Right cardiac atrium (tissue), 5 donors: ENCODE measurements at regions not wholly inside any gene's neighbourhood (a gene's known extent, or its start where the extent isn't known, plus 50 kb on each side); places are given as distances from the start of the nearest gene placed in this dataset.
A peak's percentile ranks its signal among the peaks of the same experiment; 100 is the strongest.

Experiments used
- ATAC-seq, 2 donors: fragments of 200-7000 bp; cut with Tn5 transposase; one replicate each; pipeline versions ENCODE4 v1.8.0 to v1.9.1; 2020; ENCODE audit warnings: moderate library complexity in 2 of 2, mild to moderate bottlenecking in 1 of 2
- DNase-seq, 3 donors: peaks; one replicate each; pipeline ENCODE4 v3.0.0-alpha.2; 2020
- H3K27ac ChIP-seq: one replicate; pipeline ENCODE4 v1.5.1; 2013; ENCODE audit warnings: mild to moderate bottlenecking, low read length, control low read depth, moderate library complexity
- H3K27me3 ChIP-seq: one replicate; pipeline ENCODE4 v1.6.1; 2013; ENCODE audit not compliant: control insufficient read depth, insufficient read depth
- H3K4me1 ChIP-seq: one replicate; pipeline ENCODE4 v1.6.1; 2013; ENCODE audit warnings: low read length; ENCODE audit not compliant: control insufficient read depth, insufficient read depth
- H3K4me3 ChIP-seq: one replicate; pipeline ENCODE4 v1.5.1; 2013; ENCODE audit warnings: low read length, control low read depth
- H3K9me3 ChIP-seq: one replicate; pipeline ENCODE4 v1.6.1; 2013; ENCODE audit warnings: low read length; ENCODE audit not compliant: control insufficient read depth
- WGBS: extraction: QIAGEN DNeasy Blood & Tissue Kit; methylation state at CpG from one replicate; pipeline ENCODE4 v1.1.7; 2013; 5-methylcytosine and 5-hydroxymethylcytosine counted together
- intact Hi-C, 4 donors: fragments of 100-400 bp; cut with DNase I; formaldehyde crosslinking; loops; one replicate each; pipeline versions ENCODE4 v1.11.0 to v1.14.0; 2022 to 2023
- donor health status: healthy with polysubstance abuse.
- donor health status: DM: no; HTN: yes; CAD: no.
- donor health status: DM: no; HTN: no; CAD: no.
- donor health status: DM: no; HTN: yes; CAD: no; lungs with severe emphysema.
- donor health status: DM: yes; HTN: yes; CAD: no.

- intact Hi-C loops = no loop called here
- no peak for ATAC-seq
- no peaks in the 10 kb centered on the region for H3K9me3 ChIP-seq
- no peaks in the 10 kb centered on the region for H3K27me3 ChIP-seq
- no peaks in the 10 kb centered on the region for H3K4me1 ChIP-seq
- H3K27ac ChIP-seq = no peak overlapping the region
- no peak for DNase-seq
- H3K4me3 ChIP-seq = no peak overlapping the region
These were observed 536.1 kb downstream of the PYDC2 start for GRCh38 chr3:191997093-191997492.

DNA sequence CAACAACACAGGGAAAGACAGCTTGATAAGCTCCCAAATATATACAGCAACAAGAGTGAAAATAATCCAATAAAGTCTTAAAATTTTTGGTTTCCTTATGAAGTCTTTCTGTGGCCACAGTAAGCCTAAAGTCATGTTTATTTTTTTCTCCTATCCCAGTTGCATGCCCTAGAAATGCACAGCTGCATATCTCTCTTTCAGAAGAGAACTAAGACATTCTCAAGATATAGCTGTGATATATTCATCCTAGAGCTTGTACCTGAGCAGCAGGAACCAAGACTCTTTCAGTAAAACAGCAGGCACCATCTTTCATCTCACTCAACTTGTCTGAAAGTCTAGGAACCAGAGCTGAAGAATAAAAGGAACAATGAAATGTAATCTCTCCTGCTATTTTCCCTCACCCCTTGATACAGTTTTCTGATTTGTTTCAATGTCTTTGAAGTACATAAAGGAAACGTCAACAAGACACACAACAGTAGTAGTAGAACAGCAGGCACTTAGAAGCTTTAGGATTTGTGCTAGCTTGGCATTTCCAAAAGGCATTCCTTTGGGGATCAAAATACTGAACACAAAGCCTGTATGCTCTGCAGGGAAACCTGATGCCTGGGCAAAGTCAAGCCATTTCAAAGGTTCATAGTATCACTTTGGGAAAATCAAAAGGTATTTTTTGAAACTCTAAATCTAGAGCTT lies 536.8 kb downstream of the PYDC2 start:
- WGBS = 36% methylated on average over 1 of the region's 1 CpG
- no peak for DNase-seq
- no peak overlapping the region for H3K4me3 ChIP-seq
- no peak overlapping the region for H3K27ac ChIP-seq
- H3K9me3 ChIP-seq = no peaks in the 10 kb centered on the region
- no peaks in the 10 kb centered on the region for H3K4me1 ChIP-seq
- intact Hi-C loops = no loop called here
- no peaks in the 10 kb centered on the region for H3K27me3 ChIP-seq
- no peak for ATAC-seq

DNA sequence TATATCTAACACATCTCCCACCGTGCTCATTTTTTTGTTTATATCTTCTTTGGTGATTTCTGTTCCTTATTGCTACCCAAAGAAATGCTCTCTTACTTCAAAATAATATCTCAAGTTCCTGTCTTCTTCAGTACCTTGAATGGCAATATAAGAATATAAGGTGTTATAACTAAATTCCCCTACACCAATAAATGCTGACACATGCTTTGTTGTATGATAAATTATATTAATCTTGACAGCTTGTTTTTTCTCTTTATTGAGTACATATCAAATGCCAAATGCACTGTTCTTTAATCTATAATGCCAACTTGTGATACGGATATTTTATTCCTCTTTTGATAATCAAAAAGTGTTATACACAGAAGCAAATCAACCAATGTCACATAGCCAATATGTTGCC lies 540.3 kb downstream of the PYDC2 start:
- Histone ChIP-seq H3K4me1 (no peaks in the 10 kb centered on the region), H3K27me3 (no peaks in the 10 kb centered on the region), H3K4me3 (no peak overlapping the region), H3K27ac (no peak overlapping the region), H3K9me3 (no peaks in the 10 kb centered on the region)
- ATAC-seq = no peak
- 42% methylated on average over 2 of the region's 2 CpGs for WGBS
- intact Hi-C loops = no loop called here
- DNase-seq = no peak

DNA sequence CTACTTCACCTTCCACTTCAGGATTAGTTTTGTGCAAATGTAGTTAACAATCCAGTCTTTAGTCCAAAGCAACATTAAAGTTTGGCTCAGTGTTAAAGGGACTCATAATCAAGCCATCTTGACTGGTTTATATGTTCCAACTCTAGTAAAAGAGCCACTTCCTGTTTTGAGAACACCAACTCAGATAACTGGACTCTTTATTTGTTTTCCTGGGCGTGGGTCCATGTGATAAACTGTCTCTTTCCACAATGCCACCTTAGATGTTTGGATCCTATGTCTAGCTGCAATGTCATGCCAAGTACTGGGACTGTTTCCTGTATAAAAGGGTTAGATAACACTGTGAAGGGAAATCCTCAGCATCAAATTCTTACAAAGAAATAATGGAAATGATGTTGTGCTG lies 545.0 kb downstream of the PYDC2 start:
- Histone ChIP-seq H3K4me1 (no peaks in the 10 kb centered on the region), H3K27me3 (no peaks in the 10 kb centered on the region), H3K4me3 (no peak overlapping the region), H3K27ac (no peak overlapping the region), H3K9me3 (no peaks in the 10 kb centered on the region)
- no peak for DNase-seq
- peak in 1 of 2 donors; percentile 69 for ATAC-seq
- 16% methylated on average over 1 of the region's 1 CpG for WGBS
- intact Hi-C loops = no loop called here

DNA sequence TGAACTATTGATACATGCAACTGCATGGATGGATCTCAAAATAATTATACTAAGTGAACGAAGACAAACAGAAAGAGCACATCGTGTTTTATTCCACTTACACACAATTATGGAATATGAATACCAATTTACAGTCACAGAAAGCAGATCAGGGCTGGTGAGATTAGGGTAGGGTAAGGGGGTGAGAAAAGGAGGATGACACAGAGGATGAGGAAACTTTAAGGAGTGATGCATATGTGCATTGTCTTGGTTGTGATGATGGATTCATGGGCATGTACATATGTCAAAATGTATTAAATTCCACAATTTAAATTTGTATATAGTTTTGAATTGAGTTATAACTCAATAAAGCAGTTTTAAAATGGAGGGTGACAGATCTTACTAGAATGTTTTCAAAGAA lies 548.9 kb downstream of the PYDC2 start:
- 86% methylated on average over 2 of the region's 2 CpGs for WGBS
- DNase-seq (no peak), ATAC-seq (no peak)
- no peaks in the 10 kb centered on the region for H3K9me3 ChIP-seq
- H3K4me1 ChIP-seq = no peaks in the 10 kb centered on the region
- no peak overlapping the region for H3K27ac ChIP-seq
- H3K27me3 ChIP-seq = no peaks in the 10 kb centered on the region
- H3K4me3 ChIP-seq = no peak overlapping the region
- intact Hi-C loops = no loop called here

- H3K4me1 ChIP-seq = no peaks in the 10 kb centered on the region
- no peak for ATAC-seq
- intact Hi-C loops = no loop called here
- 46% methylated on average over 2 of the region's 2 CpGs for WGBS
- no peak overlapping the region for H3K27ac ChIP-seq
- H3K4me3 ChIP-seq = no peak overlapping the region
- DNase-seq = no peak
- H3K27me3 ChIP-seq = no peaks in the 10 kb centered on the region
- H3K9me3 ChIP-seq = no peaks in the 10 kb centered on the region
These were observed 549.5 kb downstream of the PYDC2 start for GRCh38 chr3:192010490-192010889.

DNA sequence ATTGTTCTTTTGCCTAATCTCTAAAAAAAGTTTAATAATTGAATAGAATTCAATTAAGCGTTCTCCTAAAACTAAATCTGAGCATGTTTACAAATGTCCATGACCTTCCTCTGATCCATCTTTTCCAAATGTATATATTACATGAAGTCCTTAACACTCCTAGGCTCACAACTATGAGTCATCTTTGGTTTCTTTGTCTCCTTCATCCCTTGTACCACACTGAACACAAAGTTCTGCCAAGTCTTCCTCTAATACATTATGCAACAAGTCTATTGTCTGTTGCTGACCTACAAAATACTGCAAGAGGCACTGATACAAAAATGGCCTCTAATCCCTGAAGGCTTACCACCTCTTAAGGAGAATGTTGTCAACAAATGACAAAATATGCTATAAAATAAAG lies 550.2 kb downstream of the PYDC2 start:
- ATAC-seq = no peak
- no peak overlapping the region for H3K4me3 ChIP-seq

DNA sequence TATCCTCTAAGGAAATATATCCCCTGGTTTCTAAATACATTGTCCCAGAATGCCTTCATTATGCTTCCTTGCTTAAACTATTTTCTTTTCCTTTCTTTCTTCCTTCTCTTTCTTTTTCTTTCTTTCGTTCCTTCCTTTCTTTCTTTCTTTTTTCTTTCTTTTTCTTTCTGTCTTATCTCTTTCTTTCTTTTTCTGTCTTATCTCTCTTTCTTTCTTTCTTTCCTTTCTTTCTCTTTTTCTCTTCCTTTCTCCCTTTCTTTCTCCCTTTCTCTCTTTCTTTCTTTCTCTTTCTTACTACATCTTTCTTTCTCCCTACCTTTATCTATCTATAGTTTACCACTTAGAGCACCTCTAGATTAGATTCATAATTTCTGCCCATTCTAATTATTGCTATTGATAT lies 552.1 kb downstream of the PYDC2 start:
- H3K4me1 ChIP-seq = no peaks in the 10 kb centered on the region
- H3K9me3 ChIP-seq = no peaks in the 10 kb centered on the region
- no peak for ATAC-seq
- no peak overlapping the region for H3K4me3 ChIP-seq
- intact Hi-C loops = no loop called here
- DNase-seq = no peak
- H3K27ac ChIP-seq = no peak overlapping the region
- H3K27me3 ChIP-seq = no peaks in the 10 kb centered on the region
- 78% methylated on average over 1 of the region's 1 CpG for WGBS

More for the DNA sequence above, 550.2 kb downstream of the PYDC2 start:
- 87% methylated on average over 1 of the region's 1 CpG for WGBS
- Histone ChIP-seq H3K9me3 (no peaks in the 10 kb centered on the region), H3K27ac (no peak overlapping the region), H3K4me1 (no peaks in the 10 kb centered on the region), H3K27me3 (no peaks in the 10 kb centered on the region)
- intact Hi-C loops = no loop called here
- DNase-seq = no peak

- Histone ChIP-seq H3K27ac (no peak overlapping the region), H3K4me1 (no peaks in the 10 kb centered on the region), H3K9me3 (no peaks in the 10 kb centered on the region), H3K27me3 (no peaks in the 10 kb centered on the region), H3K4me3 (no peak overlapping the region)
- intact Hi-C loops = no loop called here
- no peak for DNase-seq
- 58% methylated on average over 2 of the region's 2 CpGs for WGBS
- no peak for ATAC-seq
These were observed 561.4 kb downstream of the PYDC2 start for GRCh38 chr3:192022412-192022811.

- intact Hi-C loops = no loop called here
- WGBS = 71% methylated on average over 1 of the region's 1 CpG
- ATAC-seq = no peak
- Histone ChIP-seq H3K27me3 (no peaks in the 10 kb centered on the region), H3K27ac (no peak overlapping the region), H3K9me3 (no peaks in the 10 kb centered on the region), H3K4me3 (no peak overlapping the region), H3K4me1 (no peaks in the 10 kb centered on the region)
- DNase-seq = no peak
These were observed 563.8 kb downstream of the PYDC2 start for GRCh38 chr3:192024751-192025150.

- Histone ChIP-seq H3K9me3 (no peaks in the 10 kb centered on the region), H3K27ac (no peak overlapping the region), H3K4me1 (no peaks in the 10 kb centered on the region), H3K27me3 (no peaks in the 10 kb centered on the region), H3K4me3 (no peak overlapping the region)
- 91% methylated on average over 2 of the region's 2 CpGs for WGBS
- intact Hi-C loops = no loop called here
- DNase-seq = no peak
- no peak for ATAC-seq
These were observed 565.7 kb downstream of the PYDC2 start for GRCh38 chr3:192026661-192027060.

DNA sequence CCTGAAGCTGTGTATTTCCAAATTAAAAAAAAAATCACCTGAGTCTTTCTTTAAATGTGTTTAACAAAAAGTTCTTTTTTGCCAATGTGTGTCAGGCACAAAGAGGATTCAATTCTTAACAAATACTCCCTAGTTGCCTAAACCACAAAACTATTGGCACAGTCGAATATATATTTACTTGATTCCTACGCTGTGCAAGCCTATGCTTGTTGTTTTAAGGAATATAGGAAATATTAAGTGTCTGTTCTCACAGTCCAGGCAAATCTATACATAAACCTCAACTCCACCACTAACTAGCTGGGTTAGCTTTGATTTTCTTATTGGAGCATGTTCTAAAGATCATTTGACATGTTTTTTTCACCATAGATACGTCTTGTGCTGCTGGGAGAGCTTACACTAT lies 571.0 kb downstream of the PYDC2 start:
- H3K4me3 ChIP-seq = no peak overlapping the region
- no peaks in the 10 kb centered on the region for H3K4me1 ChIP-seq
- intact Hi-C loops = no loop called here
- no peaks in the 10 kb centered on the region for H3K9me3 ChIP-seq
- no peak for ATAC-seq
- H3K27ac ChIP-seq = no peak overlapping the region
- DNase-seq = no peak
- 79% methylated on average over 3 of the region's 3 CpGs for WGBS
- no peaks in the 10 kb centered on the region for H3K27me3 ChIP-seq
